ENCODE measurements at regions not wholly inside any gene's neighbourhood (a gene's known extent, or its start where the extent isn't known, plus 50 kb on each side); places are given as distances from the start of the nearest gene placed in this dataset.
"Not testable (repeated sequence)": the region's sequence is repeated elsewhere in the genome, so short reads cannot be mapped to it uniquely, and the experiment has no call there.

DNA sequence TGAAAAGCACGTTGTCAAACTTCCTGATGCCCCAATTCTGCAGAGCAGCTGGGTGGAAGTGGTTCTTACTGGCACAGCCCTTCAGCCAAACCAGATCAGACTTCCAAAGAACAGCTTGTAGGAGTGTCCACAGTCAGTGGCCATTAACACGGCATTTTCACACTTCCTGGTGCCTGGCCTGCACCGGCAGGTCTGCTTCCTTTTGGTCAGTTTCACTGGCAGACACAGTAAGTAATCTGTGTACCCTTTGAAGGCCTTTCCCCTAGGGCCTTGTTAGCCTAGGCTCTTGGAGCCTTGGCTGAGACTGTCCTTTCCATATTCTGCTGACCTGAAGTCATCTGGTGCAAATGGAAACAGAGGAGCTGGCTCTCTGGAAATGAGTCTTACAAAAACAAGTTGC, 297.5 kb upstream of the TNC start:
- ChIA-PET CTCF (no interaction called here), POLR2A (no interaction called here)
- TF ChIP-seq FOXM1 (IDR thresholded peaks at IDR 0.05; ENCODE audit: borderline replicate concordance) (no peak), ELF4 (IDR thresholded peaks at IDR 0.05) (no peak), FOXK2 (IDR thresholded peaks at IDR 0.05) (no peak), SUZ12 (IDR thresholded peaks at IDR 0.05) (no peak), L3MBTL2 (conservative IDR thresholded peaks at IDR 0.05) (no peak), CTBP1 (IDR thresholded peaks at IDR 0.05; ENCODE audit: borderline replicate concordance) (no peak)
- no peak for DNase-seq (ENCODE audit: extremely low spot score)

GRCh38 chr9:115416299-115416698, 298.3 kb upstream of the TNC start:
- ChIA-PET POLR2A (no interaction called here), CTCF (no interaction called here)
- no peak for DNase-seq (ENCODE audit: extremely low spot score)
- TF ChIP-seq FOXM1 (IDR thresholded peaks at IDR 0.05; ENCODE audit: borderline replicate concordance) (no peak), CTBP1 (IDR thresholded peaks at IDR 0.05; ENCODE audit: borderline replicate concordance) (no peak), NFRKB (IDR thresholded peaks at IDR 0.05) (no peak), FOXK2 (IDR thresholded peaks at IDR 0.05) (no peak), BHLHE40 (IDR thresholded peaks at IDR 0.05; ENCODE audit: borderline replicate concordance) (no peak), L3MBTL2 (conservative IDR thresholded peaks at IDR 0.05) (no peak), SUZ12 (IDR thresholded peaks at IDR 0.05) (no peak), FOXA1 (IDR thresholded peaks at IDR 0.05) (no peak), ELF4 (IDR thresholded peaks at IDR 0.05) (no peak), SP1 (IDR thresholded peaks at IDR 0.05) (no peak), HDGF (IDR thresholded peaks at IDR 0.05; ENCODE audit: borderline replicate concordance) (no peak), ZNF384 (IDR thresholded peaks at IDR 0.05) (no peak)

GRCh38 chr9:115418181-115418580, 300.2 kb upstream of the TNC start:
- DNase-seq (ENCODE audit: extremely low spot score); CTCF ChIA-PET: not testable (repeated sequence)

GRCh38 chr9:115422932-115423440, 305.0 kb upstream of the TNC start:
- no peak for DNase-seq (ENCODE audit: extremely low spot score)
- CTCF ChIA-PET = no interaction called here
- POLR2A ChIA-PET = no interaction called here
- TF ChIP-seq SUZ12 (IDR thresholded peaks at IDR 0.05) = no peak
- no peak for TF ChIP-seq ELF4 (IDR thresholded peaks at IDR 0.05)
- no peak for TF ChIP-seq FOXK2 (IDR thresholded peaks at IDR 0.05)
- TF ChIP-seq L3MBTL2 (conservative IDR thresholded peaks at IDR 0.05) = no peak
- no peak for TF ChIP-seq BHLHE40 (IDR thresholded peaks at IDR 0.05; ENCODE audit: borderline replicate concordance)
- no peak for TF ChIP-seq PKNOX1 (IDR thresholded peaks at IDR 0.05)
- no peak for TF ChIP-seq ARNT (IDR thresholded peaks at IDR 0.05)
- no peak for TF ChIP-seq HDGF (IDR thresholded peaks at IDR 0.05; ENCODE audit: borderline replicate concordance)
- no peak for TF ChIP-seq ZNF384 (IDR thresholded peaks at IDR 0.05)
- no peak for TF ChIP-seq FOXM1 (IDR thresholded peaks at IDR 0.05; ENCODE audit: borderline replicate concordance)
- TF ChIP-seq NFRKB (IDR thresholded peaks at IDR 0.05) = no peak
- no peak for TF ChIP-seq LEF1 (IDR thresholded peaks at IDR 0.05; ENCODE audit: borderline replicate concordance)
- no peak for TF ChIP-seq TARDBP (IDR thresholded peaks at IDR 0.05)
- TF ChIP-seq CTBP1 (IDR thresholded peaks at IDR 0.05; ENCODE audit: borderline replicate concordance) = no peak
- TF ChIP-seq FOXA1 (IDR thresholded peaks at IDR 0.05) = no peak
- TF ChIP-seq SP1 (IDR thresholded peaks at IDR 0.05) = no peak

More at GRCh38 chr9:115418181-115418580, 300.2 kb upstream of the TNC start:
- POLR2A ChIA-PET = not testable (repeated sequence)

DNA sequence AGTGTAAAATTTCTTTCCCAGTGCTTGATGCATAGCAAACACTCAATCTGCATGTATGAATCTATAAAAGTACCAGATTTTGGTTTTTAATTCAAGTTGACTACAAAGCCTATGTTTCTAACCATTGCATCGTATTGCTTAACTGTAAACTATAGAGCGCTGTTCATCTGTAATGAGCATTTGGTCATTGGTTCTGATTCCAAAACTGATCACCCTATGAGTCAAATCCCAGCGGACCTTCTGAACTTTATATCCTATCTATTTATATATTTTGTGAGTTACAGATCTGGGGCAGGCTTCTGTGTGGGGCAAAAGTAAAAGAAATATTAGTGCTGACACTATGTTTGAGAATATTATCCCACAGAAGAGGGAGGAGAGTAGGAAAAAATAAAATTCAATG, 305.7 kb upstream of the TNC start:
- TF ChIP-seq L3MBTL2 (conservative IDR thresholded peaks at IDR 0.05) (no peak), ZNF384 (IDR thresholded peaks at IDR 0.05) (no peak), ELF4 (IDR thresholded peaks at IDR 0.05) (no peak), FOXM1 (IDR thresholded peaks at IDR 0.05; ENCODE audit: borderline replicate concordance) (no peak), NFRKB (IDR thresholded peaks at IDR 0.05) (no peak), ARNT (IDR thresholded peaks at IDR 0.05) (no peak), HDGF (IDR thresholded peaks at IDR 0.05; ENCODE audit: borderline replicate concordance) (no peak), LEF1 (IDR thresholded peaks at IDR 0.05; ENCODE audit: borderline replicate concordance) (no peak), BHLHE40 (IDR thresholded peaks at IDR 0.05; ENCODE audit: borderline replicate concordance) (no peak)
- ChIA-PET POLR2A (no interaction called here), CTCF (no interaction called here)
- no peak for DNase-seq (ENCODE audit: extremely low spot score)

- ChIA-PET CTCF (no interaction called here), POLR2A (no interaction called here)
- TF ChIP-seq CTBP1 (IDR thresholded peaks at IDR 0.05; ENCODE audit: borderline replicate concordance) (no peak), FOXA1 (IDR thresholded peaks at IDR 0.05) (no peak), FOXK2 (IDR thresholded peaks at IDR 0.05) (no peak), NFRKB (IDR thresholded peaks at IDR 0.05) (no peak), ARNT (IDR thresholded peaks at IDR 0.05) (no peak)
These were observed 307.6 kb upstream of the TNC start for GRCh38 chr9:115425601-115426000.

GRCh38 chr9:115437418-115437817, 319.5 kb upstream of the TNC start:
- ChIA-PET CTCF (no interaction called here), POLR2A (no interaction called here)
- DNase-seq (ENCODE audit: extremely low spot score) = no peak
- TF ChIP-seq FOXA1 (IDR thresholded peaks at IDR 0.05) (no peak), SUZ12 (IDR thresholded peaks at IDR 0.05) (no peak), ARNT (IDR thresholded peaks at IDR 0.05) (no peak), LEF1 (IDR thresholded peaks at IDR 0.05; ENCODE audit: borderline replicate concordance) (no peak), TARDBP (IDR thresholded peaks at IDR 0.05) (no peak), CTBP1 (IDR thresholded peaks at IDR 0.05; ENCODE audit: borderline replicate concordance) (no peak), FOXK2 (IDR thresholded peaks at IDR 0.05) (no peak), L3MBTL2 (conservative IDR thresholded peaks at IDR 0.05) (no peak), BHLHE40 (IDR thresholded peaks at IDR 0.05; ENCODE audit: borderline replicate concordance) (no peak), PKNOX1 (IDR thresholded peaks at IDR 0.05) (no peak)

More at GRCh38 chr9:115425601-115426000, 307.6 kb upstream of the TNC start:
- no peak for DNase-seq (ENCODE audit: extremely low spot score)

Measured in HEK293T (cell line).